GM12878 (cell line): ENCODE measurements at regions not wholly inside any gene's neighbourhood (a gene's known extent, or its start where the extent isn't known, plus 50 kb on each side); places are given as distances from the start of the nearest gene placed in this dataset.

ENCODE experiments used
- ATAC-seq: fragments of 200-7000 bp; cut with Tn5 transposase; 3 replicates; pipeline ENCODE4 v1.9.1; 2020; ENCODE audit warnings: mild to moderate bottlenecking, moderate library complexity
- BruUV-seq: library from RNA; stranded (reverse); fragments of 400-500 nt; replicated peaks from 2 replicates; lab custom pipeline; 2021; lab: Mats Ljungman, UMichigan
- CTCF ChIA-PET: fragments of 300-600 bp; sonication (Branson Sonifier 250); formaldehyde crosslinking; extraction: SDS; loops from one replicate; lab custom pipeline; 2021; ENCODE audit warnings: inconsistent platforms; lab: Yijun Ruan, JAX
- POLR2A ChIA-PET: fragments of 350-600 bp; formaldehyde crosslinking; extraction: SDS; loops from one replicate; lab custom pipeline; 2021; ENCODE audit warnings: inconsistent platforms; lab: Charles Lee
- RAD21 ChIA-PET: fragments of 300-600 bp; sonication (Branson Sonifier 250); formaldehyde crosslinking; loops from one replicate; lab custom pipeline; 2023; ENCODE audit warnings: antibody characterized with exemption; ENCODE audit not compliant: unreplicated experiment; lab: Charles Lee
- SMC1A ChIA-PET: fragments of 300-600 bp; sonication (Branson Sonifier 250); formaldehyde crosslinking; loops from one replicate; lab custom pipeline; 2023; ENCODE audit not compliant: unreplicated experiment, uncharacterized antibody; lab: Charles Lee
- DNase-seq: peaks from one replicate; pipeline ENCODE4 v3.0.0-alpha.2; 2011; ENCODE audit warnings: low read depth, low spot score
- FAIRE-seq: peaks from 3 replicates; lab custom pipeline; 2011; peaks lifted over from hg19 to GRCh38; lab: Jason Lieb, UNC
- H2AFZ ChIP-seq: 2 replicates; pipeline ENCODE4 v1.6.0; 2011; ENCODE audit warnings: low read depth, low read length, control low read depth; ENCODE audit not compliant: control insufficient read depth
- H3K27ac ChIP-seq: 2 replicates; pipeline ENCODE4 v1.5.1; 2011; ENCODE audit warnings: control low read depth; ENCODE audit not compliant: control insufficient read depth, insufficient read depth
- H3K27me3 ChIP-seq, 2 experiments: replicated peaks in 1 of 2; 2 replicates each; pipeline versions ENCODE4 v1.6.0 to v1.6.1; 2011; ENCODE audit warnings: low read length in 1 of 2; ENCODE audit not compliant: control insufficient read depth in 2 of 2, insufficient read depth in 2 of 2
- H3K36me3 ChIP-seq, 2 experiments: 2 replicates each; pipeline ENCODE4 v1.5.1; 2011; ENCODE audit warnings: low read length in 1 of 2; ENCODE audit not compliant: control insufficient read depth in 2 of 2, insufficient read depth in 2 of 2
- H3K4me1 ChIP-seq: 2 replicates; pipeline ENCODE4 v1.6.1; 2011; ENCODE audit warnings: mild to moderate bottlenecking, low read length, moderate library complexity, mixed read lengths; ENCODE audit not compliant: control insufficient read depth, insufficient read depth
- H3K4me2 ChIP-seq: 2 replicates; pipeline ENCODE4 v1.6.0; 2011; ENCODE audit warnings: control low read depth; ENCODE audit not compliant: control insufficient read depth, insufficient read depth
- H3K4me3 ChIP-seq: fragments of 200-600 bp; sonication (generic); 2 replicates; pipeline ENCODE4 v1.5.1; 2016
- H3K79me2 ChIP-seq: 2 replicates; pipeline ENCODE4 v1.6.0; 2011; ENCODE audit warnings: low read length; ENCODE audit not compliant: control insufficient read depth, insufficient read depth
- H3K9ac ChIP-seq: 2 replicates; pipeline ENCODE4 v1.8.0; 2011; ENCODE audit warnings: low read length, control low read depth, mixed read lengths; ENCODE audit not compliant: control insufficient read depth, insufficient read depth
- H3K9me3 ChIP-seq: replicated peaks from 3 replicates; pipeline ENCODE4 v1.5.1; 2011; ENCODE audit warnings: mild to moderate bottlenecking, low read length; ENCODE audit not compliant: control insufficient read depth, insufficient read depth
- H4K20me1 ChIP-seq: 2 replicates; pipeline ENCODE4 v1.6.0; 2011; ENCODE audit not compliant: control insufficient read depth, insufficient read depth
- BHLHE40 ChIP-seq, 2 experiments: fragments of 450-650 bp in 1 of 2; IDR thresholded peaks; 2 replicates each; pipeline ENCODE4 v1.6.1; 2011 to 2017; ENCODE audit warnings: low read depth in 2 of 2, borderline replicate concordance in 1 of 2, improper control_type of control experiment in 1 of 2, low read length in 1 of 2, mild to moderate bottlenecking in 1 of 2
- BRCA1 ChIP-seq: IDR thresholded peaks from 2 replicates; pipeline ENCODE4 v1.6.1; 2011; ENCODE audit warnings: low read depth, low read length, improper control_type of control experiment
- ESRRA ChIP-seq: IDR thresholded peaks from 2 replicates; pipeline ENCODE4 v1.6.1; 2012; ENCODE audit warnings: mild to moderate bottlenecking, low read length, improper control_type of control experiment
- SREBF2 ChIP-seq: IDR thresholded peaks from 2 replicates; pipeline ENCODE4 v1.6.1; 2012; ENCODE audit warnings: mild to moderate bottlenecking, low read length
- WGBS: methylation state at CpG from one replicate; pipeline ENCODE4 v1.1.6; 2016; ENCODE audit warnings: low lambda C conversion rate; ENCODE audit not compliant: insufficient replicate concordance, insufficient coverage; ENCODE audit errors: missing lambda C conversion rate; 5-methylcytosine and 5-hydroxymethylcytosine counted together
- in situ Hi-C: fragments of 300-500 bp; cut with MboI; formaldehyde crosslinking; loops from 9 replicates; pipeline ENCODE4 v1.14.3; 2018; ENCODE audit warnings: mixed read lengths
- intact Hi-C: fragments of 100-400 bp; cut with micrococcal nuclease; formaldehyde crosslinking; loops from one replicate; pipeline ENCODE4 v1.14.2; 2022; ENCODE audit not compliant: unreplicated experiment
- TF ChIP-seq, protein P1 (sequence below): IDR thresholded peaks from 2 replicates; pipeline ENCODE4 v1.6.1; 2011; ENCODE audit warnings: borderline replicate concordance, low read depth, mild to moderate bottlenecking, moderate library complexity, low read length; ENCODE audit not compliant: insufficient read depth, poor library complexity, severe bottlenecking
- TF ChIP-seq, protein P2 (sequence below): fragments of 450-650 bp; IDR thresholded peaks from 2 replicates; pipeline ENCODE4 v1.6.1; 2017; ENCODE audit warnings: mild to moderate bottlenecking, moderate library complexity
- TF ChIP-seq, protein P3 (sequence below): fragments of 450-650 bp; IDR thresholded peaks from 2 replicates; pipeline ENCODE4 v1.6.1; 2016; ENCODE audit warnings: mild to moderate bottlenecking, moderate library complexity, borderline replicate concordance

DNA sequence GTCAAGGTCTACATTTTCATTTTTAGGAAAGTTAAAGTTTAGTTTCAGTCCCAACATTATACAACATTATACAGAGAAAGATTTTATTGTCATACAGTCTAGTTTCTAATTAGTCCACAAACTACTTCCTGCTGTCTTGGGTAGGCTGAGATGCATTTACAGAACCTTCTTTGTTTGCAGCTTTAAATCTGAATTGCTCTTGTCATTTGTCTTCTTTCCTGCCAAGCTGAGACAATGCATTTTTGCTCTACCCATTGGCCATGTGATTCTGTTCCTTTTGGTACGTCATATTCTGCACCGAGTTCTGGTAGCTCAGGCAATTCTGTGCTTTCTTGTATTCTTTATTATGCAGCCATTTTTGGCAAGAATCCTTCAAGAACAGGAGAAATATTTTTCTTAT is 228.5 kb downstream of the ATP23 start:
- 0% methylated on average over 2 of the region's 2 CpGs for WGBS
- Histone ChIP-seq H2AFZ (no peak overlapping the region), H3K27me3 (no peaks in the 10 kb centered on the region), H3K27ac (no peak overlapping the region), H3K4me1 (no peaks in the 10 kb centered on the region), H3K4me2 (no peak overlapping the region), H3K36me3 (no peaks in the 10 kb centered on the region), H3K79me2 (no peaks in the 10 kb centered on the region), H3K4me3 (no peak overlapping the region), H3K9me3 (no peaks in the 10 kb centered on the region), H4K20me1 (no peaks in the 10 kb centered on the region), H3K9ac (no peak overlapping the region)
- no TSS peak for BruUV-seq
- ATAC-seq (no peak), DNase-seq (no peak), FAIRE-seq (no peak)
- in situ Hi-C loops (no loop called here), intact Hi-C loops (no loop called here)
- ChIA-PET SMC1A (interaction anchor here (0.9 to 1.2 kb wide), 2 partner anchors 17 to 275 kb away, joined by 3 read pairs; no protein-coding TSS in a partner anchor), CTCF (interaction anchor here (0.6 kb wide), 1 partner anchor 1857 kb away, joined by 3 read pairs; no protein-coding TSS in a partner anchor), RAD21 (no interaction called here), POLR2A (no interaction called here)
- TF ChIP-seq BRCA1 (no peak), SREBF2 (no peak)

DNA sequence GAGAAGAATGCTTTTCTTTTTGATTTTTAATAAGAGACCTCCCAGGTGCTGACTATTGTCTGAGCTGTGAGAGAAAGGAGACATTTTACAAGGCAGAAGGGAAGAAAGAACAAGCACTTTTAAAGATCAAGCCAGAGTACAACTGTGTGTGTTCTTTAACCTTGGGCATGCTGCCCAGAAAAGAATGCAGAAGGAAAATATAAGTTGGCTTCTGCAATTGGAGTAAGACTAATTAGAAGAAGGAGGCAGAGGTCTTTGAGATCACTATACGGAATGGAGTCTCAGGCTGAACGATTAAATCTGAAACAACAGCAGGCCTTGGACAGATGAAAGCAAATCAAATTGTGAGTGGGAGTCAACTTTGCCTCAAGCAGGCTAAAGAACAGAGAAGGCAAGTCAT is 230.5 kb downstream of the ATP23 start:
- WGBS, result 43% methylated on average over 2 of the region's 2 CpGs
- intact Hi-C loops, result no loop called here
- RAD21 ChIA-PET, result no interaction called here
- TF ChIP-seq ESRRA, result no peak
- TF ChIP-seq, protein P1, sequence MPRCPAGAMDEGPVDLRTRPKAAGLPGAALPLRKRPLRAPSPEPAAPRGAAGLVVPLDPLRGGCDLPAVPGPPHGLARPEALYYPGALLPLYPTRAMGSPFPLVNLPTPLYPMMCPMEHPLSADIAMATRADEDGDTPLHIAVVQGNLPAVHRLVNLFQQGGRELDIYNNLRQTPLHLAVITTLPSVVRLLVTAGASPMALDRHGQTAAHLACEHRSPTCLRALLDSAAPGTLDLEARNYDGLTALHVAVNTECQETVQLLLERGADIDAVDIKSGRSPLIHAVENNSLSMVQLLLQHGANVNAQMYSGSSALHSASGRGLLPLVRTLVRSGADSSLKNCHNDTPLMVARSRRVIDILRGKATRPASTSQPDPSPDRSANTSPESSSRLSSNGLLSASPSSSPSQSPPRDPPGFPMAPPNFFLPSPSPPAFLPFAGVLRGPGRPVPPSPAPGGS, result no peak
- TF ChIP-seq, protein P2, sequence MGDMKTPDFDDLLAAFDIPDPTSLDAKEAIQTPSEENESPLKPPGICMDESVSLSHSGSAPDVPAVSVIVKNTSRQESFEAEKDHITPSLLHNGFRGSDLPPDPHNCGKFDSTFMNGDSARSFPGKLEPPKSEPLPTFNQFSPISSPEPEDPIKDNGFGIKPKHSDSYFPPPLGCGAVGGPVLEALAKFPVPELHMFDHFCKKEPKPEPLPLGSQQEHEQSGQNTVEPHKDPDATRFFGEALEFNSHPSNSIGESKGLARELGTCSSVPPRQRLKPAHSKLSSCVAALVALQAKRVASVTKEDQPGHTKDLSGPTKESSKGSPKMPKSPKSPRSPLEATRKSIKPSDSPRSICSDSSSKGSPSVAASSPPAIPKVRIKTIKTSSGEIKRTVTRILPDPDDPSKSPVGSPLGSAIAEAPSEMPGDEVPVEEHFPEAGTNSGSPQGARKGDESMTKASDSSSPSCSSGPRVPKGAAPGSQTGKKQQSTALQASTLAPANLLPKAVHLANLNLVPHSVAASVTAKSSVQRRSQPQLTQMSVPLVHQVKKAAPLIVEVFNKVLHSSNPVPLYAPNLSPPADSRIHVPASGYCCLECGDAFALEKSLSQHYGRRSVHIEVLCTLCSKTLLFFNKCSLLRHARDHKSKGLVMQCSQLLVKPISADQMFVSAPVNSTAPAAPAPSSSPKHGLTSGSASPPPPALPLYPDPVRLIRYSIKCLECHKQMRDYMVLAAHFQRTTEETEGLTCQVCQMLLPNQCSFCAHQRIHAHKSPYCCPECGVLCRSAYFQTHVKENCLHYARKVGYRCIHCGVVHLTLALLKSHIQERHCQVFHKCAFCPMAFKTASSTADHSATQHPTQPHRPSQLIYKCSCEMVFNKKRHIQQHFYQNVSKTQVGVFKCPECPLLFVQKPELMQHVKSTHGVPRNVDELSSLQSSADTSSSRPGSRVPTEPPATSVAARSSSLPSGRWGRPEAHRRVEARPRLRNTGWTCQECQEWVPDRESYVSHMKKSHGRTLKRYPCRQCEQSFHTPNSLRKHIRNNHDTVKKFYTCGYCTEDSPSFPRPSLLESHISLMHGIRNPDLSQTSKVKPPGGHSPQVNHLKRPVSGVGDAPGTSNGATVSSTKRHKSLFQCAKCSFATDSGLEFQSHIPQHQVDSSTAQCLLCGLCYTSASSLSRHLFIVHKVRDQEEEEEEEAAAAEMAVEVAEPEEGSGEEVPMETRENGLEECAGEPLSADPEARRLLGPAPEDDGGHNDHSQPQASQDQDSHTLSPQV, result no peak
- TF ChIP-seq BHLHE40 (IDR thresholded peaks at IDR 0.05; ENCODE audit: borderline replicate concordance in 1 of 2, low read depth in 2 of 2, low read length in 1 of 2), result no peak
- TF ChIP-seq, protein P3, sequence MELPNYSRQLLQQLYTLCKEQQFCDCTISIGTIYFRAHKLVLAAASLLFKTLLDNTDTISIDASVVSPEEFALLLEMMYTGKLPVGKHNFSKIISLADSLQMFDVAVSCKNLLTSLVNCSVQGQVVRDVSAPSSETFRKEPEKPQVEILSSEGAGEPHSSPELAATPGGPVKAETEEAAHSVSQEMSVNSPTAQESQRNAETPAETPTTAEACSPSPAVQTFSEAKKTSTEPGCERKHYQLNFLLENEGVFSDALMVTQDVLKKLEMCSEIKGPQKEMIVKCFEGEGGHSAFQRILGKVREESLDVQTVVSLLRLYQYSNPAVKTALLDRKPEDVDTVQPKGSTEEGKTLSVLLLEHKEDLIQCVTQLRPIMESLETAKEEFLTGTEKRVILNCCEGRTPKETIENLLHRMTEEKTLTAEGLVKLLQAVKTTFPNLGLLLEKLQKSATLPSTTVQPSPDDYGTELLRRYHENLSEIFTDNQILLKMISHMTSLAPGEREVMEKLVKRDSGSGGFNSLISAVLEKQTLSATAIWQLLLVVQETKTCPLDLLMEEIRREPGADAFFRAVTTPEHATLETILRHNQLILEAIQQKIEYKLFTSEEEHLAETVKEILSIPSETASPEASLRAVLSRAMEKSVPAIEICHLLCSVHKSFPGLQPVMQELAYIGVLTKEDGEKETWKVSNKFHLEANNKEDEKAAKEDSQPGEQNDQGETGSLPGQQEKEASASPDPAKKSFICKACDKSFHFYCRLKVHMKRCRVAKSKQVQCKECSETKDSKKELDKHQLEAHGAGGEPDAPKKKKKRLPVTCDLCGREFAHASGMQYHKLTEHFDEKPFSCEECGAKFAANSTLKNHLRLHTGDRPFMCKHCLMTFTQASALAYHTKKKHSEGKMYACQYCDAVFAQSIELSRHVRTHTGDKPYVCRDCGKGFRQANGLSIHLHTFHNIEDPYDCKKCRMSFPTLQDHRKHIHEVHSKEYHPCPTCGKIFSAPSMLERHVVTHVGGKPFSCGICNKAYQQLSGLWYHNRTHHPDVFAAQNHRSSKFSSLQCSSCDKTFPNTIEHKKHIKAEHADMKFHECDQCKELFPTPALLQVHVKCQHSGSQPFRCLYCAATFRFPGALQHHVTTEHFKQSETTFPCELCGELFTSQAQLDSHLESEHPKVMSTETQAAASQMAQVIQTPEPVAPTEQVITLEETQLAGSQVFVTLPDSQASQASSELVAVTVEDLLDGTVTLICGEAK, result no peak

More for the DNA sequence above, 230.5 kb downstream of the ATP23 start:
- H3K4me1 ChIP-seq, result no peaks in the 10 kb centered on the region
- ChIA-PET CTCF (no interaction called here), POLR2A (no interaction called here), SMC1A (interaction anchor here (0.8 kb wide), 1 partner anchor 10 kb away, joined by 3 read pairs; no protein-coding TSS in a partner anchor)
- H3K4me2 ChIP-seq, result no peak overlapping the region
- H3K79me2 ChIP-seq, result no peaks in the 10 kb centered on the region
- DNase-seq (no peak), ATAC-seq (no peak), FAIRE-seq (no peak)
- H3K9me3 ChIP-seq, result no peaks in the 10 kb centered on the region
- no peaks in the 10 kb centered on the region for H4K20me1 ChIP-seq
- H3K27ac ChIP-seq, result no peak overlapping the region
- H3K4me3 ChIP-seq, result no peak overlapping the region
- no peak overlapping the region for H2AFZ ChIP-seq
- BruUV-seq, result no TSS peak
- H3K27me3 ChIP-seq, result no peaks in the 10 kb centered on the region
- H3K36me3 ChIP-seq, result no peaks in the 10 kb centered on the region
- no peak overlapping the region for H3K9ac ChIP-seq
- in situ Hi-C loops, result no loop called here
